Erythroblast (primary cell): ENCODE measurements at regions not wholly inside any gene's neighbourhood (a gene's known extent, or its start where the extent isn't known, plus 50 kb on each side); places are given as distances from the start of the nearest gene placed in this dataset.

ENCODE experiments used
- DNase-seq, 2 experiments: peaks; one replicate each; lab custom pipeline; 2025; lab: John Stamatoyannopoulos, UW
- GATA1 ChIP-seq: IDR thresholded peaks from 2 replicates; pipeline ENCODE4 v1.6.1; 2011; ENCODE audit warnings: low read depth, mild to moderate bottlenecking, control low read depth, low read length, moderate library complexity
- POLR2A ChIP-seq: IDR thresholded peaks from 2 replicates; pipeline ENCODE4 v1.6.1; 2011; ENCODE audit warnings: mild to moderate bottlenecking, low read length

GRCh38 chr20:62585461-62585970 is 56.8 kb upstream of the SLCO4A1 start:
- TF ChIP-seq GATA1 (no peak), POLR2A (no peak)
- DNase-seq, result no peak

- TF ChIP-seq POLR2A (no peak), GATA1 (no peak)
- no peak for DNase-seq
Observed at GRCh38 chr20:62586799-62587198, 55.5 kb upstream of the SLCO4A1 start.

- DNase-seq, result no peak
Observed at GRCh38 chr20:62587757-62588402, 54.4 kb upstream of the SLCO4A1 start.

GRCh38 chr20:62588458-62589149 is 53.7 kb upstream of the SLCO4A1 start:
- no peak for TF ChIP-seq POLR2A
- no peak for TF ChIP-seq GATA1
- no peak for DNase-seq

More at GRCh38 chr20:62587757-62588402, 54.4 kb upstream of the SLCO4A1 start:
- TF ChIP-seq POLR2A (no peak), GATA1 (no peak)

- DNase-seq, result no peak
- TF ChIP-seq GATA1, result no peak
- TF ChIP-seq POLR2A, result no peak
Observed at GRCh38 chr20:62589150-62589498, 53.2 kb upstream of the SLCO4A1 start.

GRCh38 chr20:62589720-62590119 is 52.6 kb upstream of the SLCO4A1 start:
- TF ChIP-seq POLR2A (no peak), GATA1 (no peak)

GRCh38 chr20:62590309-62591121 is 51.8 kb upstream of the SLCO4A1 start:
- DNase-seq, result no peak
- TF ChIP-seq GATA1 (no peak), POLR2A (no peak)

More at GRCh38 chr20:62589720-62590119, 52.6 kb upstream of the SLCO4A1 start:
- DNase-seq, result no peak

GRCh38 chr20:62591122-62591468 is 51.2 kb upstream of the SLCO4A1 start:
- TF ChIP-seq POLR2A, result no peak
- TF ChIP-seq GATA1, result no peak
- DNase-seq, result no peak

GRCh38 chr20:62591591-62591990 is 50.7 kb upstream of the SLCO4A1 start:
- no peak for TF ChIP-seq POLR2A
- TF ChIP-seq GATA1, result no peak
- no peak for DNase-seq
